GM19240 (cell line): ENCODE measurements at regions not wholly inside any gene's neighbourhood (a gene's known extent, or its start where the extent isn't known, plus 50 kb on each side); places are given as distances from the start of the nearest gene placed in this dataset.
"Not testable (repeated sequence)": the region's sequence is repeated elsewhere in the genome, so short reads cannot be mapped to it uniquely, and the experiment has no call there.

Source experiments
- DNase-seq: peaks from one replicate; pipeline ENCODE4 v3.0.0; 2011; ENCODE audit warnings: low spot score; ENCODE audit not compliant: insufficient read length

GRCh38 chr11:34001557-34002064 is 49.9 kb upstream of the CAPRIN1 start:
- no peak for DNase-seq

- DNase-seq, result no peak
Measured at GRCh38 chr11:33999393-33999792, 52.1 kb upstream of the CAPRIN1 start.

- no peak for DNase-seq
Measured at GRCh38 chr11:33997584-33998251, 53.8 kb upstream of the CAPRIN1 start.

- peak; percentile 45 for DNase-seq
Measured at GRCh38 chr11:33996498-33997454, 54.8 kb upstream of the CAPRIN1 start.

GRCh38 chr11:33994937-33995336 is 56.6 kb upstream of the CAPRIN1 start:
- DNase-seq, result no peak

- DNase-seq, result not testable (repeated sequence)
Measured at GRCh38 chr11:33991136-33991535, 60.4 kb upstream of the CAPRIN1 start.

GRCh38 chr11:33990131-33990530 is 61.4 kb upstream of the CAPRIN1 start:
- not testable (repeated sequence) for DNase-seq

- no peak for DNase-seq
Measured at GRCh38 chr11:33989461-33989860, 62.1 kb upstream of the CAPRIN1 start.

GRCh38 chr11:33988586-33989370 is 62.8 kb upstream of the CAPRIN1 start:
- DNase-seq, result no peak

DNA sequence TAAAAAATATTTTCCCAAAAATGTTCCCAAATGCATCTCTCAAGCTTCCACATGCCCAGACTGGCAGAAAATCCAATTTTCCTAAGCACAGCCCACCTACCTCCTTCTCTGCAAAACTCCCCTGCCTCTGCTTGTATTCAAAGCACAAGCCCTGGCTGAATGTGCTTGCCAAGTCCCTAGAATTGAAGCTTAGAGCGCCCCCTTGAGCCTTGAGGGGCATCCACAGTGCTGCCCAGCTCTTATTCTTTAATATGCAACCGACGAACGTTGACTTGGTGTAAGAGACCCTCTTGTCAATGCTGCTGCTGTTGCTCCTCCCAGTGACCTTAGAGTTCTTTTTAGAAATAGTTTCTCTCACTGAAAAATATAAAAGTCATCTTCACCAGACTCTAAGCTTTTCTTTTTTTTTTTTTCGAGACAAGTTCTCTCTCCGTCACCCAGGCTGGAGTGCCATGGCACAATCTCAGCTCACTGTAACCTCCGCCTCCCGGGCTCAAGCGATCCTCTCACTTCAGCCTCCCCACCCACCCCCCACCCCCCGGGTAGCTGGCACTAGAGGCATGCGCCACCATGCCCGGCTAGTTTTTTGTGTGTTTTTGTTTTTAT is 63.5 kb upstream of the CAPRIN1 start:
- DNase-seq, result peak; percentile 27

DNA sequence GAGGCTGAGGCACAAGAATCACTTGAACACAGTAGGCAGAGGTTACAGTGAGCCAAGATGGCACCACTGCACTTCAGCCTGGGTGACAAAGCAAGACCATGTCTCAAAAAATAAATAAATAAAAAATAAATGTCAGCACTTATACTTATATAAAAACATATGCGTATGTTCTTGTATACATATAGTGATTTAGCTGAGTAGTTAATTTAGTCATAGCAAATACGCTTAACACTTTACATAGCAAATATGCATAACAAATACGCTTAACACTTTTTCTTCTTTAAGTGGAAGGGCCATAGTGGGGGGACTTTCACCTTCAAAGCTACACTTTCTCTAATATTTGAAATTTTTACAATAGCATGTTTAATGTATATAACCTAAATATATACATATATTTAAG is 64.0 kb upstream of the CAPRIN1 start:
- no peak for DNase-seq

DNA sequence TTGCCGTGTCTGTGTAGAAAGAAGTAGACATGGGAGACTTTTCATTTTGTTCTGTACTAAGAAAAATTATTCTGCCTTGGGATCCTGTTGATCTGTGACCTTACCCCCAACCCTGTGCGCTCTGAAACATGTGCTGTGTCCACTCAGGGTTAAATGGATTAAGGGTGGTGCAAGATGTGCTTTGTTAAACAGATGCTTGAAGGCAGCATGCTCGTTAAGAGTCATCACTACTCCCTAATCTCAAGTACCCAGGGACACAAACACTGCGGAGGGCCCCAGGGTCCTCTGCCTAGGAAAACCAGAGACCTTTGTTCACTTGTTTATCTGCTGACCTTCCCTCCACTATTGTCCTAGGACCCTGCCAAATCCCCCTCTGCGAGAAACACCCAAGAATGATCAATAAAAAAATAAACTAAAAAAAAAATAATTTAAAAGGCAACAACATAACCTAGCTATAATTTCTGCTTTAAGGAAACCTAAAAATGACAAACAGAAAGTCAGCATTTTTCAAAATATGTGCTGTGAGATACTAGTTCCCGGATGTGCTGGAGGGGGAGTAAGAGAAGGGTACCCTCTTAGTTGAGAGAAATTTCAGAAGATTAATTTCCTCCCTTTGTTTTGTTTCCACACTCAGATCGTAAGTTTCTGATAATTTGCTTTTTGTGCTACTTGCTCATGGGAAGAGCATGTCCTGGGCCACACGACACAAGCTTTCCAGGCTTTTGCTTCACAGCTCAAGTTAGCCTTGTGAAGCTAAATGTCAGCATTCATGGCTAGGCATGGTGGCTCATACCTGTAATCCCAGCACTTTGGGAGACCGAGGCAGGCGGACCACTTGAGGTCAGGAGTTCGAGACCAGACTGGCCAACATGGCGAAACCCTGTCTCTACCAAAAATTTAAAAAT is 64.7 kb upstream of the CAPRIN1 start:
- not testable (repeated sequence) for DNase-seq

GRCh38 chr11:33984682-33985389 is 66.7 kb upstream of the CAPRIN1 start:
- no peak for DNase-seq

GRCh38 chr11:33982661-33983060 is 68.9 kb upstream of the CAPRIN1 start:
- no peak for DNase-seq

- no peak for DNase-seq
Measured at GRCh38 chr11:33980897-33981296, 70.6 kb upstream of the CAPRIN1 start.

- no peak for DNase-seq
Measured at GRCh38 chr11:33978376-33978775, 73.2 kb upstream of the CAPRIN1 start.

DNA sequence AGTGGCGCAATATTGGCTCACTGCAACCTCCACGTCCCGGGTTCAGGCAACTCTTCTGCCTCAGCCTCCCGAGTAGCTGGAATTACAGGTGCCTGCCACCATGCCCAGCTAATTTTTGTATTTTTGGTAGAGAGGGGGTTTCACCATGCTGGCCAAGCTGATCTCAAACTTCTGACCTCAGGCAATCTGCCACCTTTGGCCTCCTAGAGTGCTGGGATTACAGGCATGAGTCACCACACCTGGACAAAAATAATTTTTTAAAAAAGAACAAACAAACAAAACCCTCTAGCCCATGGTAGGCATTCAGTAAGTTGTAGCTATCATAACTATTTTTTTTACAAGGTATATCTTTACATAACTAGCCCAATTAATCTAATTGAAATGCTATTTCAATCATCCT is 73.9 kb upstream of the CAPRIN1 start:
- DNase-seq, result no peak

DNA sequence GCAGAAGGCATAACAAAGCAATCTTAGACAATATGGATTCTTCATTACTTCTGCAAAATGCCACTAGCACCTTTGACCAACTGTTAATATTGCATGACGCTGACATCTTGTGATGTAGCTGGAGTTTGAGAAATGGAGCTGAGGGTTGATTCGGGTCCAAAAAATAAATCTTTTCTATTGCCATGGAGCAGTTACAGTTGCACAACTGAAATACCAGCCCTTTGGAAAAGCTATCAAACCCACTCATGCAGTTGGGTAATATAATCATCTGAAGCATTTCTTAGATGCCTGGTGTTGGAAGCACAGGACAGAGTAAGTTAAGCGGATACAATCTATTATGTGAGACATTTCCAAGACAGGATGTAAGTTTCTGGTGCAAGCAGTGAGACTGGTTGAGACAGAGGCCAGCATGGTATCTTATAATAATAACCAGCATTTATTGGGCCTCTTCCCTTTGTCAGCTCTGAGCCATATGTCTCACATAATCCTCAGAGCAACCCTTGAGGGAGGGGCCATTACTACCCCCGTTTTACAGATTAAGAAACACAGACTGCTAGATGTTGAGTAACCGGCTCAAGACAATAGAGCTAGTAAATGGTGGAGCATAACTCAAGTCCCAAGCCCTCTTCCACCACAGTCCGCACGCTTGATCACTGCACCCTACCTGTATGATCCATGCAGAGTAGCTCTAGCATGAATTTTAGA is 74.9 kb upstream of the CAPRIN1 start:
- DNase-seq, result no peak

DNA sequence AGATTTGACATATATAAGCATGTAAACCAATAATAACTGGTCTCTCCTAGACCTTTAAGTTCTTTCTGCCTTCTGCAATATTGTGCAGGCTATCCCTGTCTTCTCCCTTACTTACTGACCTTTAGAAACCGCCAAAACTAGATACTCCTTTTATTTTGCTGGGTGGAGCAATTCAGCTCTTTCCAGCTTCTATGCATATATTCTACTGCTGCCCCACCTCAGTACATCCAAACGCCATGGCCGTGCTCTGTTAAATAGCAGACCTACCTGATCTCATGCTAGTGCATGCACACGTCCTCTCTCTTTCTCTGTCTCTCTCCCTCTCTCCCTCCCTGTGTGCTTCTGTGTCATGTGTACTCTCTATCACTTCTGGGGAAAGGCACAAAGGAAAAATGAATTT is 76.7 kb upstream of the CAPRIN1 start:
- DNase-seq, result no peak
